IPS-18c (cell line): ENCODE measurements at regions not wholly inside any gene's neighbourhood (a gene's known extent, or its start where the extent isn't known, plus 50 kb on each side); places are given as distances from the start of the nearest gene placed in this dataset.

Source experiments
- H3K4me3 ChIP-seq: 2 replicates; pipeline ENCODE4 v1.7.0; 2013; ENCODE audit warnings: low read depth, mild to moderate bottlenecking, low read length, moderate library complexity; ENCODE audit not compliant: insufficient read depth
- H3K9me3 ChIP-seq: one replicate; pipeline ENCODE4 v1.6.1; 2013; ENCODE audit warnings: mild to moderate bottlenecking, low read length, moderate library complexity; ENCODE audit not compliant: control insufficient read depth, insufficient read depth

DNA sequence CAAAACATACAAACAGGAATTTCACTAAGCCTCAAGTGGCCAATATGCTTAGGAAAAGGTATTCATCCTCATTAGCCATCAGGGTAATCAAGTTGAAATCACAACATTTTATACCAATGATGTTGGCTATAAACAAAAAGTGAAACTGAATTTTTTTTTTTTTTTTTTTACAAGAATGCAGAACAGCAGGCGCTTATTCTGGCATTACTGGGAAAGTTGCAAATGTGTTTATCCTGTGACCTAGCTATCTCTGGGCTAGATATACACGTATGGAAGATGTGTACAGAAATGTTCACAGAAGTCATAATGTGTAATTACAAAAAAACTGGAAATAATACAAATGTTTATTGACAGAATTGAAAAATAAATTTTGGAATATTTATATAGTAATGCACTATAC lies 1430.4 kb upstream of the TENM3 start:
- Histone ChIP-seq H3K9me3 (no peaks in the 10 kb centered on the region), H3K4me3 (no peak overlapping the region)

DNA sequence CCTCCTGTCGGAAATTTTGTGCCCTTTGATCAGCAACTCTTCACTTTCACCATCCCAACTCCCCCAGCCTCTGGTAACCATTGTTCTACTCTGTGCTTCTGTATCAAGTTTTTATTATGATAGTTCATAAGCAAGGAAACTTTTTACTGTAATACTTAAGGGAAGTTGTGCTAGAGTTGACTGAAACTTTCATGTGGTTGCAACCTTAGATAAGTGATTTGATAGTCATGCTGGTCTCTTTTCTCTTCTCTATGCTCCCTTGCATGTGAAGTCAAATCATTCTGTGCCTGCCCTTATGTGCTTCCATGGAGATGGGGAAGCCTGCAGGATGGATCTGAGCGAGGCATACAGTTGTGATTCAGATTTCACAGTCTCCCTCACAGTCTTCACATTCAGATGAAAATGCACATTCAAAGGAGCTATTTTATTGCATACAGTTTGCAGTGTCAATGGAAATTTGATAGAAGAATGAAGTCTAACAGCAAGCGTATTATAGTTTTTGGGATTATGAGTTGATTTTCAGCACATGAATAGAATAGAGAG lies 1428.3 kb upstream of the TENM3 start:
- H3K9me3 ChIP-seq: no peaks in the 10 kb centered on the region
- H3K4me3 ChIP-seq: no peak overlapping the region

DNA sequence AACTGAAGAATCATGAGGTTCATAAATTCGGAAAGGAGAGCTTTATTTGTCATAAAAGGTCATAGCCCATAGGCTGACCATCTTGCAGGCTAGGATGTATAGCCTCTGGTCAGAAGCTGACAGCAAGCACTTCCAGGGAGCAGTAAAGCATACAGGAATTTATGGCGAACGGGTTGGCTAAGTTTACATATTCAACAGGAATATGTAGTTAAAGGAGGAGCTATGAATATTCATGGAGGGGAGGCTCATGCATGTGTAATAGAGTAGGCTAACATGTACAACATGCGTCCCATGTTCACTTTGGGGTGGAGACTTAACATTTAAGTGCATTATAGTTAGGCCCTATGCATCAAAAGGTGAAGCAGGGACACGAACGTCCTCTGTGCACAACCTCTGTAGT lies 1425.7 kb upstream of the TENM3 start:
- Histone ChIP-seq H3K9me3 (no peaks in the 10 kb centered on the region), H3K4me3 (no peak overlapping the region)

DNA sequence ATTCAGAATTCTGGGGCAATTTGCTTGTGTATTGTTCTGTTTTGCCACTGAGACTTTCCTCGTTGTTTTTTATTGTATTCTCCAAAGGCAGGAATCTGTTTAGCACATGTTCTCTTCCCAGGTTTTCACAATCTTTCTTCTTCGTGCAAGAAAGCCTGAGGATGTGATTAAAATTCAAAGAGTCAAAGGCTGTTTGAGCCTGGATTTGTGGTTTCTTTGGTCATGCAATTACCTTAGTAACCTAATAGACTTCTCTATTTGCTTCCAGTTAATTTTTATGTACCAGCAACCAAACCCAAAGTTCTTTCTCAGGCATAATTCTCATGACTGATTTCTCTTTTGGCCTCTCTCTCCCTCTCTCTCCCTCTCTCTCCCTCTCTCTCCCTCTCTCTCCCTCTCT lies 1420.1 kb upstream of the TENM3 start:
- H3K4me3 ChIP-seq: no peak overlapping the region
- H3K9me3 ChIP-seq: no peaks in the 10 kb centered on the region

DNA sequence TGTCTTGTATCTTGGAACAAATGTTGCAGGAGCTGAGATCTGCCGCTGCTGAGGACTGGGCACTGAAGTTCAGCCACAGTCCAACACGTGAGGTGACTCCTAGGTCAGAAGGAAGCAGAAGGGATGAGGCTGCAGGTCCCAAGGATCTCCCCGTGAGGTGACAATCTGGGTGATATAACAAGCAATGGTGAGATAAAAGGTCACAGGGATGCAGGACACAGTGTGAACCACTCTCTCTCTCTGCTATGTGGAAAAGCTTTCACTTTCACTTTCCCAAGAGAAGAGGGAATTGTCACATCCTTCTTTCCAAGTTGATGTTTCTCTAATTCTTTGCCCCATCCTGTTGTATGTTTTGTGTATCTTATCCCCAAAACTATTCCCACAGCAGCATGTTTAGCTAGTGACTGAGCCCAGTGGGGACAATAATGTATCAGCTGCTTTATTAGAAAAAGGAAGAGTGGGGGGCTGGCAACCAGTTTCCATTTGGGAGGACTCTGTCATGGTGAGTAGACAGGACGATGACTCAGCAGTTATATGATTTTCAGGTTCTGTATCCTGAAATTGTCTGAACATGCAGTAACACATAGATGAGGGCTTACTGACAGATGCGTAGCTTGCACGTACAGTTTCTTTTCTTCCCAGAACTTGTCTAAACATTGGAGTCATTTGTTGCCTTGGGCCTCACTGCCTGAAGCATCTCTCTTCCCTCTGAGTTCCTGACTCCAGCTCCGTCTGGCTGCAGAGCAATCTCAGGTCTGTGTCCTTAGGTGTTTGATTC lies 1415.8 kb upstream of the TENM3 start:
- no peak overlapping the region for H3K4me3 ChIP-seq
- H3K9me3 ChIP-seq: no peaks in the 10 kb centered on the region

DNA sequence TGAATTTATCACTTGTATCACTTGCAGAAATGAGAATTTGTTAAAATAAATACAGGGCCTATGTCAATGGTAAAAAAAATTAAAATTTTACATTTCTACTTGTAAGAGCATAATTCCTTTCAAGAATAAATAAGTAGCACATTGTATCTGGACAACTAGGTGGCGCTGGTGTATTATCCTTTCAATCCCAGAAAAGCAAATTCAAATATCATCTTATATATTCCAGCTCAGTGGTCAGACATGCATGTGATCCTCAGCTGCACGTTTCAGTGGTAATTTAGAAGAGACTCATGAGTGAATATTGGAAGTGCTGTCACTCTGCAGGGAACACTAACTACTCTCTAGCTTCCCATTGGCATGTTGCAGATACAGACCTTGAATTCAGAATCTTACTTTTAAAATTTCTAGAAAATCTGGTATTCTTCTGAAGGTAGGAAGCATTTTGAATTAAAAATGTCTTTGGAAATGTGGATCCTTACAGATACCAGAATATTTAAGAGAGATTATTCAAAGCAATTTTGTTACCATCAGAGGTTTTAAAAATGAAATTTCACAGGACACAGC lies 1414.7 kb upstream of the TENM3 start:
- Histone ChIP-seq H3K4me3 (no peak overlapping the region), H3K9me3 (no peaks in the 10 kb centered on the region)

DNA sequence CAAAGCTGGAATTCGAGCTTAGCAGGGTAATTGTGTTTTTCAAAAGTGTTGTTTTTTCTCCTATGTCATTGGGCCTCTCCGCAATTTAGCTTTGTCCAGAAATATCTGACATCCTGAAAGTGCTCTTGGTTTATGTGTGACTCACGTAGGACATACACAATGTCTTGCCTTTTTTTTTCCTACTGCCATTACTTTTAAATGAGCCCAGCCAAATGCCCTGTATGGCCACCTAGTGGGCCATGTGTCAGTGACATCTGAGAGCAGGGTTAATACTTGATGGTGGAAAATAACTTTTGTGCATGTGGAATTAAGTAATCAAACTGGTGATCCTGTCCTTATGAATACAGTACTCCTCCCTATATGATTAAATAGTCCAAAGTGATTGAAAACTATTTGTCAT lies 1411.1 kb upstream of the TENM3 start:
- no peak overlapping the region for H3K4me3 ChIP-seq
- H3K9me3 ChIP-seq: no peaks in the 10 kb centered on the region

DNA sequence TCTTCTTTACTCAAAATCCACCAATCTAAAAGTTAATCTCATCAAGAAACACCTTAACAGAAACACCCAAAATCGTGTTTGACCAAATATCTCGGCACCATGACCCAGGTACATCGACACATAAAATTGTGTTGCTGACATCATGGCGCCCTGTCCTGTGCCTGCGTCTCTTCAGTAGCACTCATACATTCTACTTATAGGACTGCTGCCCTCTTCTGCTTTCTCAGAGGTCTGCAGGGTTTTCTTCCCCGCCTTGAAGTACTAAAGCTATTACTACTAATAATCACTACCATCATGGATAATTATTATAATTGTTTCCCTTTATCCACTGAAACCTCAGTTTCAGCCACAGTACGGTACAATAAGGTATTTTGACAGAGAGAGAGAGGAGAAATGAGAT lies 1403.1 kb upstream of the TENM3 start:
- Histone ChIP-seq H3K9me3 (no peaks in the 10 kb centered on the region), H3K4me3 (no peak overlapping the region)

DNA sequence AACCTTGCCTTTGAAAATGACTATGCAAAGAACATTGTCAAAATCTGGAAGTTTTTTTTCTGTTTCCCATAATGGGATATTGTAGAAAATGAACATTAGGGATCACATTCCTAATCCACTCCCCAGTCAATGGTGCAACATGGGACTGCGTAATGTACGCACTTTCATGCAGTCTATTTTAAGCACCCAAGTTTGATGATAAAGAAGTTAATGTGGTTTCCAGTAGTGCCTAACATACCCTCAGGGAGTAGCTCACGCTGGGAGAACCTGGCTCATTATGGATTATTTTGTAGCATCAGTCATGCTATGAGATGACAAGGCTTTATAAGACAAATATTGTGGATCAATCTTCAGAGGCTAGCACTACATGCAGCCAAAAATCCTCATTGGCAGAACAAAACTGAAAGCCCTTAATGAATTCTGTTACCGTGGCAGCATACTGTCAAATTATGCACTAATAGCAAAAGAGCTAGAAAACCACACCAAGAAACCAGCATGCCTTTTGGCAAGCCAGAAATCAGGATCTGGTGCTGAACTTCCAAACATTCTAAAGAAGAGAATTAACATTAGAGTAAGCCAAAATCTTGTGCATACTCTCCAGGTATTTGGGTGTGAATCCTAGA lies 1392.8 kb upstream of the TENM3 start:
- H3K4me3 ChIP-seq: no peak overlapping the region
- no peaks in the 10 kb centered on the region for H3K9me3 ChIP-seq

DNA sequence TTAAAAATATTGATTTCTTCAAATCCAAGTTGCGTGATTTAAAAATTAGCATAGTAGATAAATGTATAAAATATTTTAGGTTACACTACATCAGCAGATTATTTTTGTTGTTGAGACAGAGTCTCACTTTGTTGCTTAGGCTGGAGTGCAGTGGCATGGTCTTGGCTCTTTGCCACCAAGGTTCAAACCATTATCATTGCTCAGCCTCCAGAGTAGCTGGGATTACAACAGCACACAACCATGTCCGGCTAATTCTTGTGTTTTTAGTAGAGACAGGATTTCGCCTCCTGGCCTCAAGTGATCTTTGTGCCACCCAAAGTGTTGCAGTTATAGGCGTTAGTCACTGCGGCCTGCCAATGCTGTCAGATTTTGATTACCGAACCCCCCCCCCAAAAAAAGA lies 1390.5 kb upstream of the TENM3 start:
- Histone ChIP-seq H3K9me3 (no peaks in the 10 kb centered on the region), H3K4me3 (no peak overlapping the region)

DNA sequence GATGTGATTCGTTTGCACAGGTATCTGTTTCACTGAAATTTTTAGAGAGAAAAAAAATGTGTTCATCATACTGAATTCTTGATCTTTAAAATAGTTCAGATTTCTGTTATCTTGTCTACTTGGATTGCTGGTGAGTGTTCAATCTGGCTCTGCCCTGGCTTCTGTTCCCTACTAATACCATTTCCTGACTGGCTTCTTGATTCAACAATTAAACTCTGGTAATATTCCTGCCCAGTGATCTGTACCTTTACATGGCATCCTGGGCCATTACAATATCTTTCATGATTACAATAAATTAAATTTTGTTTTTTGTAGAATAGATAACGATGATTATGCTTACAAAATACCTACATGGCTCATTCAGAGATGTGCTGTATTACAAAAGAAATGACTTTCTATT lies 1388.0 kb upstream of the TENM3 start:
- Histone ChIP-seq H3K4me3 (no peak overlapping the region), H3K9me3 (no peaks in the 10 kb centered on the region)

DNA sequence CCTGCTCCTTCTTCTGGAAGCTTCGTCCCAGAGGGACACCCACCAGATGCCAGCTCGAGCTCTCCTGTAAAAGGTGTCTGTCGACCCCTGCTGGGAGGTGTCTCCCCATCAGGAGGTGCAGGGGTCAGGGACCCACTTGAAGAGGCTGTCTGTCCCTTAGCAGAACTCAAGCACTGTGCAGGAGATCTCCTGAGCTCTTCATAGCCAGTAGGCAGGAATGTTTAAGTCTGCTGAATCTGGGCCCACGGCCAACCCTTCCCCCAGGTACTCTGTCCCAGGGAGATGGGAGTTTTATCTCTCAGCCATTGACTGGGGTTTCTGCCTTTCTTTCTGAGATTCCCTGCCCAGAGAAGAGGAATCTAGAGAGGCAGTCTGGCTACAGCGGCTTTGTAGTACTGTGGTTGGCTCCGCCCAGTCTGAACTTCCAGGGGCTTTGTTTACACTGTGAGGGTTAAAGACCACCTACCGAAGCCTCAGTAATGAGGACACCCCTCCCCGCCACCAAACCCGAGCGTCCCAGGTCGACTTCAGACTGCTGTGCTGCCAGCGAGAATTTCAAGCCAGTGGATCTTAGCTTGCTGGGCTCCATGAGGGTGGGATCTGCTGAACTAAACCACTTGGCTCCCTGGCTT lies 1383.0 kb upstream of the TENM3 start:
- no peaks in the 10 kb centered on the region for H3K9me3 ChIP-seq

DNA sequence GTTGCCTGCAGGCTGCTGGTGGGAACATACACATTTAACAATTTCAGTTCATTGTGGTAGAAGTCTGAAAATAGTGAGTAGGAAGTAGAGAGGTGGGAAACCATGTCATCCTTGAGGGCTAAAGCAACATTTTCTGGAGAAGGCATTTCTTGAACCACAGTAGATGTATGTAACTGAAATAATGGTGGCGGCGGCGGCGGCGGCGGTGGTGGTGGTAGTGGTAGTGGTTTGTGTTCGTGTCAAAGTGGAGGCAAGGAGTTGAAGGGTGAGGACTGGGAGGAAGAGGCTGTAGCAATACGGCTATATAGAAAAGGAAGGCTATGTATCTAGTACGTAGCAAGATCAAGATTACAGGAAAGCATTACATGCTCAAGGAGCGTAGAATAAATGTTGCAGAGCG lies 1381.6 kb upstream of the TENM3 start:
- peaks cover 3% of the 10 kb centered on the region for H3K9me3 ChIP-seq
- no peak overlapping the region for H3K4me3 ChIP-seq

More for the DNA sequence above, 1383.0 kb upstream of the TENM3 start:
- no peak overlapping the region for H3K4me3 ChIP-seq

DNA sequence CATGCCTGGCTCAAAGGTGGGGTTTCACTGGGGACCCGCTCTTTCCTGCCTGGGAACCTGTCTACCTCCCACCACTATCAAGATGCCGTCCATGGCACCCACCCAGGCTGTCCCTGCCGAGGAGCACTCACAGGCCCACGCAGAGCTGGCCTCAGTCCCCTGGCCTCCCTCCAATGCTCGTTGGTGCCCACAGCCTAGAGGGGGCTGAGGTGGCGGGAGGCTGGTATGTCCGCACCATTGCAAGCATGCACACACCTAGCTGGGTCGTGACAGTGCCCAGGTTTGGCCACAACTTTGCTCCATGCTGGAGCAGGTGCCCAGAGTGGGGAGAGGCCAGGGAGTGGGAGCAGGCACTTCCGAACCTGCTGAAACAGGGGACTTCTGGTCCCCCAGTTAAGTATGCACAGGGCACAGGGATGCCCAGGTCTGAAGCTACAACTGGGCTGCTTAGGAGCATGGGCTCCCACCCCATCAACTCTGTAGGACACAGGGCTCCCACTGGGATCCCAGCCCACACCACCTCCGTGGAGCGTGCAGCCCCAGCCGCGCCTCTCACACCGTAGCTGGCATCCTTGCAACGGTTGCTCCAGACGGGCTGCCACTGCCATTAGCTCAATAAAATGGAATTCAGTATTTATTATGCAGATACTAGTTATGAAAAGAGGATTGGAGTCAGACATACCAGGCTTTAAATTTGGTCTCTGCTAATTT lies 1376.1 kb upstream of the TENM3 start:
- Histone ChIP-seq H3K9me3 (peaks cover 6% of the 10 kb centered on the region), H3K4me3 (no peak overlapping the region; the same call in 1 of the 2 replicates)

DNA sequence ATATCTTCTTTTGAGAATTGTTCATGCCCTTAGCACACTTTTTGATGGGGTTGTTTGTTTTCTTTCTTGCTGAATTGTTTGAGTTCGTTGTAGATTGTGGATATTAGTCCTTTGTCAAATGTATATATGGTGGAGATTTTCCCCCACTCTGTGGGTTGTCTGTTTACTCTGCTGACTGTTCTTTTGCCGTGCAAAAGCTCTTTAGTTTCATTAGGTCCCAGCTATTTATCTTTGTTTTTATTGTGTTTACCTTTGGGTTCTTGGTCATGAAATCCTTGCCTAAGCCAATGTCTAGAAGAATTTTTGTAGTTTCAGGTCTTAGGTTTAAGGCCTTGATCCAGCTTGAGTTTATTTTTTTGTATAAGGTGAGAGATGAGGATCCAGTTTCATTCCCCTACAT lies 1372.6 kb upstream of the TENM3 start:
- H3K4me3 ChIP-seq: no peak overlapping the region

DNA sequence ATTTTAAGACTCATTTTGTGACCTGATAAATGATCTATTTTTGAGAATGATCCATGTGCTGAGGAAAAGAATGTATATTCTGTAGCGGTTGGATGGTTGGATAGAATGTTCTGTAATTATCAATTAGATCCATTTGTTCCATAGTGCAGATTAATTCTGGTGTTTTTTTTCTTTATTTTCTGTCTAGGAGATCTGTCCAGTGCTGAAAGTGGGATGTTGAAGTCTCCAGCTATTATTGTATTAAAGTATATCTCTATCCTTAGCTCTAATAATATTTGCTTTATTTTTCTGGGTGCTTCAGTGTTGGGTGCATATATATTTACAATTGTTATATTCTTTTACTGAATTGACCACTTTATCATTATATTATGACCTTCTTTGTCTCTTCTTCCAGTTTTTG lies 1344.9 kb upstream of the TENM3 start:
- Histone ChIP-seq H3K9me3 (no peaks in the 10 kb centered on the region), H3K4me3 (no peak overlapping the region)

More for the DNA sequence above, 1372.6 kb upstream of the TENM3 start:
- peaks cover 6% of the 10 kb centered on the region for H3K9me3 ChIP-seq

DNA sequence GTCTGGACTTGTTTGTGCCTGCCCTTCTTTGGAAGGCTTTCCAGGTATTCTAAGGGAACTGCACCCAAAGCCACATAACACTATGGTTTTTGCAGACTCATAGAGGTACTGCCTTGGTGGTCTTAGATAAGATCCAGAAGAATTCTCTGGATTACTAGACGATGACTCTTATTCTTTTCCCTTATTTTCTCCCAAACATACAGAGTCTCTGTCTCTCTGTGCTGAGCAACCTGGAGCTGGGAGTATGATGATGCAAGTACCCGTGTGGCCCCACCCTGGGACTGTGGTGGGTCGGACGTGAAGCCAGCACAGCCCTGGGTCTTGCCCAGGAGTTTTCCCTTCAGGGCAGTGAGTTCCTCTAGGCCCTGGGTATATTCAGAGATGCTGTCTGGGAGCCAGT lies 1342.4 kb upstream of the TENM3 start:
- no peak overlapping the region for H3K4me3 ChIP-seq

More for the DNA sequence above, 1342.4 kb upstream of the TENM3 start:
- no peaks in the 10 kb centered on the region for H3K9me3 ChIP-seq
